ENCODE measurements at regions not wholly inside any gene's neighbourhood (a gene's known extent, or its start where the extent isn't known, plus 50 kb on each side); places are given as distances from the start of the nearest gene placed in this dataset.

GRCh38 chr12:42893803-42894202 is 304.3 kb upstream of the PRICKLE1 start:
- CTCF ChIA-PET: interaction anchor here (0.6 to 1.7 kb wide), 3 partner anchors 11 to 426 kb away, joined by 3 to 5 read pairs (median 4); no protein-coding TSS in a partner anchor
- Histone ChIP-seq H3K4me3 (ENCODE audit: low read depth, low read length) (no peak overlapping the region), H3K27ac (ENCODE audit: extremely low read depth, low read depth, low read length) (no peak overlapping the region), H3K9me3 (ENCODE audit: control insufficient read depth, insufficient read depth, low read depth, low read length) (no peaks in the 10 kb centered on the region), H3K4me1 (ENCODE audit: control insufficient read depth, insufficient read depth, low read length) (0 out of 2 replicates have a peak, but pooled peaks cover 2% of the 10 kb centered on the region), H3K36me3 (ENCODE audit: control insufficient read depth in 2 of 2, insufficient read depth in 1 of 2, low read length in 2 of 2) (no peaks in the 10 kb centered on the region)
- TF ChIP-seq ZNF677 (tag by site-specific recombination; IDR thresholded peaks at IDR 0.05) (no peak), SP2 (tag by site-specific recombination; IDR thresholded peaks at IDR 0.05) (no peak), ZBTB8A (tag by site-specific recombination; IDR thresholded peaks at IDR 0.05) (no peak), REPIN1 (tag by site-specific recombination; IDR thresholded peaks at IDR 0.05; ENCODE audit: low read depth) (no peak), ZNF280C (tag by site-specific recombination; IDR thresholded peaks at IDR 0.05) (no peak), EGR2 (tag by site-specific recombination; IDR thresholded peaks at IDR 0.05; ENCODE audit: low read depth) (no peak), ZNF202 (tag by site-specific recombination; IDR thresholded peaks at IDR 0.05; ENCODE audit: borderline replicate concordance) (no peak), ZNF76 (tag by site-specific recombination; IDR thresholded peaks at IDR 0.05; ENCODE audit: borderline replicate concordance, low read depth) (no peak), ZNF561 (tag by site-specific recombination; IDR thresholded peaks at IDR 0.05; ENCODE audit: borderline replicate concordance) (no peak), GFI1B (tag by site-specific recombination; IDR thresholded peaks at IDR 0.05) (no peak), ZNF341 (tag by site-specific recombination; IDR thresholded peaks at IDR 0.05; ENCODE audit: low read depth) (no peak), KLF7 (tag by site-specific recombination; IDR thresholded peaks at IDR 0.05; ENCODE audit: borderline replicate concordance) (no peak), ZNF514 (tag by site-specific recombination; IDR thresholded peaks at IDR 0.05) (no peak), ZNF302 (tag by site-specific recombination; IDR thresholded peaks at IDR 0.05; ENCODE audit: low read depth) (no peak), ATF2 (tag by site-specific recombination; IDR thresholded peaks at IDR 0.05; ENCODE audit: low read depth) (no peak), MYNN (tag by site-specific recombination; IDR thresholded peaks at IDR 0.05; ENCODE audit: borderline replicate concordance) (no peak), YY1 (tag by site-specific recombination; IDR thresholded peaks at IDR 0.05) (no peak), ZNF169 (tag by site-specific recombination; IDR thresholded peaks at IDR 0.05) (no peak)
- TF ChIP-seq, protein P1, sequence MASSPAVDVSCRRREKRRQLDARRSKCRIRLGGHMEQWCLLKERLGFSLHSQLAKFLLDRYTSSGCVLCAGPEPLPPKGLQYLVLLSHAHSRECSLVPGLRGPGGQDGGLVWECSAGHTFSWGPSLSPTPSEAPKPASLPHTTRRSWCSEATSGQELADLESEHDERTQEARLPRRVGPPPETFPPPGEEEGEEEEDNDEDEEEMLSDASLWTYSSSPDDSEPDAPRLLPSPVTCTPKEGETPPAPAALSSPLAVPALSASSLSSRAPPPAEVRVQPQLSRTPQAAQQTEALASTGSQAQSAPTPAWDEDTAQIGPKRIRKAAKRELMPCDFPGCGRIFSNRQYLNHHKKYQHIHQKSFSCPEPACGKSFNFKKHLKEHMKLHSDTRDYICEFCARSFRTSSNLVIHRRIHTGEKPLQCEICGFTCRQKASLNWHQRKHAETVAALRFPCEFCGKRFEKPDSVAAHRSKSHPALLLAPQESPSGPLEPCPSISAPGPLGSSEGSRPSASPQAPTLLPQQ (tag by site-specific recombination; IDR thresholded peaks at IDR 0.05): no peak
- POLR2A ChIA-PET: no interaction called here

DNA sequence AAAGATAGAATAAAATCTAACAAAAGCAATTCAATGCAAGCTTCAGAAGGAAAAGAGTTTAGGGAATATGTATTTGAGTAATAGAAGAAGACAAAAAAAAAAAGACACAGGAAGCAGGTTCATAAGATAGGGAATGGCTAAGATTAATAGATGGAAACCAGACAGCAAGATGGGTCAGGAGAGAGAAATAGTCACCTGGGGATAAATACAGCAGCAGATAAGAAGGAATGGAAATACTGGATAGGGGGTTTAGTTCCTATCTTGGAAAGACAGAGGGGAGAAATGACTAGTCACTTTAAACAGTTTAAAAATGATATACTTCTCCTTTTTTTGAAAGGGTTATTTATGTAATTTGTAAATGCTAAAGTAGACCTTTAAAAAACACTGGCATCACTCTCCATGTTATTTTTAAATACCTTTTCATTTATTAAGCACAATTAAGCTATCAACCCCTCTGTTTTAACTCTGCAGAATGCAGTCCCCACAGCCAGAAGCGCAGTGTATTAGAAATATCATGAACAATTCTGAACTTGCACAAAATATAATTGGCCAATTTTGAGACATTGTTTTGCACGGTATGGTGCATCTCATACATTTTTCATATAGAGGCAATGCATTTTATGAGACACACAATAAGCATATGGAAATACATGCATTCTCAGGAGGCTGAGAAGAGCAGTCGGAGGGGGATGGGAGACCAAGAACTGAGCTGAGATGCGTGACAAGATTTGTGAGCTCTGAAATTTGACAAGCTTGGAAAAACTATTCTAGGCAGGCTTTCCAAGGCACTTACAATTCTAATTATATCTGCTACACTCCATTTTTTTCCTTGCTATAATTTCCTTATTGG is 303.4 kb upstream of the PRICKLE1 start:
- TF ChIP-seq ZNF777 (tag by site-specific recombination; IDR thresholded peaks at IDR 0.05; ENCODE audit: borderline replicate concordance) (no peak), ZNF560 (tag by site-specific recombination; IDR thresholded peaks at IDR 0.05; ENCODE audit: borderline replicate concordance) (no peak), ZNF292 (tag by site-specific recombination; IDR thresholded peaks at IDR 0.05; ENCODE audit: borderline replicate concordance, low read depth) (no peak), ZNF335 (tag by site-specific recombination; conservative IDR thresholded peaks at IDR 0.05) (no peak), MYNN (tag by site-specific recombination; IDR thresholded peaks at IDR 0.05; ENCODE audit: borderline replicate concordance) (no peak)
- no peaks in the 10 kb centered on the region for H3K36me3 ChIP-seq (ENCODE audit: control insufficient read depth in 2 of 2, insufficient read depth in 1 of 2, low read length in 2 of 2)
- no peaks in the 10 kb centered on the region for H3K9me3 ChIP-seq (ENCODE audit: control insufficient read depth, insufficient read depth, low read depth, low read length)
- ChIA-PET POLR2A (no interaction called here), CTCF (interaction anchor here (0.6 to 1.7 kb wide), 4 partner anchors 11 to 425 kb away, joined by 3 to 6 read pairs (median 4); no protein-coding TSS in a partner anchor)
- no peak overlapping the region for H3K4me3 ChIP-seq (ENCODE audit: low read depth, low read length)
- H3K4me1 ChIP-seq (ENCODE audit: control insufficient read depth, insufficient read depth, low read length): 0 out of 2 replicates have a peak, but pooled peaks cover 2% of the 10 kb centered on the region
- no peak overlapping the region for H3K27ac ChIP-seq (ENCODE audit: extremely low read depth, low read depth, low read length)
